OCI-LY1 (cell line): ENCODE measurements at regions not wholly inside any gene's neighbourhood (a gene's known extent, or its start where the extent isn't known, plus 50 kb on each side); places are given as distances from the start of the nearest gene placed in this dataset.

Experiments used
- H2AFZ ChIP-seq: fragments of 200-600 bp; sonication (generic), shearing (Covaris generic); 2 replicates; pipeline ENCODE4 v1.6.0; 2014; ENCODE audit warnings: antibody characterized with exemption, mild to moderate bottlenecking, low read length
- H3F3A ChIP-seq: fragments of 200-600 bp; sonication (generic), shearing (Covaris generic); 2 replicates; pipeline ENCODE4 v1.6.0; 2014; ENCODE audit warnings: mild to moderate bottlenecking, antibody characterized with exemption, low read length, moderate library complexity; ENCODE audit not compliant: insufficient read depth
- H3K27ac ChIP-seq: fragments of 200-600 bp; sonication (generic); 2 replicates; pipeline ENCODE4 v1.5.1; 2014; ENCODE audit warnings: low read length, mixed run types, mild to moderate bottlenecking, low read depth; ENCODE audit not compliant: poor library complexity, severe bottlenecking
- H3K27me3 ChIP-seq: fragments of 200-600 bp; sonication (generic); 2 replicates; pipeline ENCODE4 v1.6.0; 2014; ENCODE audit warnings: antibody characterized with exemption, mild to moderate bottlenecking, low read length, moderate library complexity; ENCODE audit not compliant: insufficient read depth
- H3K36me3 ChIP-seq: fragments of 200-600 bp; sonication (generic); 2 replicates; pipeline ENCODE4 v1.6.1; 2014; ENCODE audit warnings: mild to moderate bottlenecking, antibody characterized with exemption, low read length, moderate library complexity, mixed read lengths; ENCODE audit not compliant: insufficient read depth
- H3K4me1 ChIP-seq: fragments of 200-600 bp; sonication (generic); 2 replicates; pipeline ENCODE4 v1.5.1; 2014; ENCODE audit warnings: mild to moderate bottlenecking, low read length, moderate library complexity; ENCODE audit not compliant: insufficient read depth, severe bottlenecking
- H3K4me2 ChIP-seq: fragments of 200-600 bp; sonication (generic), shearing (Covaris generic); 2 replicates; pipeline ENCODE4 v1.6.1; 2014; ENCODE audit warnings: low read length
- H3K4me3 ChIP-seq: fragments of 200-600 bp; sonication (generic); 2 replicates; pipeline ENCODE4 v1.5.1; 2014; ENCODE audit warnings: low read length, low read depth, mild to moderate bottlenecking, mixed read lengths; ENCODE audit not compliant: poor library complexity, severe bottlenecking
- H3K79me2 ChIP-seq: fragments of 200-600 bp; shearing (Covaris generic); 2 replicates; pipeline ENCODE4 v1.6.1; 2016; ENCODE audit warnings: mixed run types, low read length, mixed read lengths; ENCODE audit not compliant: insufficient read depth
- H3K9ac ChIP-seq: fragments of 200-600 bp; sonication (generic), shearing (Covaris generic); 2 replicates; pipeline ENCODE4 v1.6.1; 2014; ENCODE audit warnings: mild to moderate bottlenecking, low read length, mixed read lengths
- H3K9me2 ChIP-seq: fragments of 200-600 bp; sonication (generic), shearing (Covaris generic); 2 replicates; pipeline ENCODE4 v1.6.1; 2014; ENCODE audit warnings: low read depth, mild to moderate bottlenecking, low read length, mixed read lengths
- H3K9me3 ChIP-seq: fragments of 200-600 bp; shearing (Covaris generic); 2 replicates; pipeline ENCODE4 v1.6.1; 2014; ENCODE audit warnings: low read length, mixed read lengths
- H4K20me1 ChIP-seq: fragments of 200-600 bp; sonication (generic), shearing (Covaris generic); 2 replicates; pipeline ENCODE4 v1.6.0; 2016; ENCODE audit warnings: mild to moderate bottlenecking, low read length; ENCODE audit not compliant: insufficient read depth
- EZH2 ChIP-seq: fragments of 200-600 bp; sonication (generic), shearing (Covaris generic); IDR thresholded peaks from 2 replicates; pipeline ENCODE4 v1.8.0; 2017; ENCODE audit warnings: borderline replicate concordance, mixed run types, mild to moderate bottlenecking, antibody characterized with exemption, low read length, moderate library complexity, mixed read lengths
- TF ChIP-seq, protein P1 (sequence below): fragments of 200-600 bp; sonication (generic), shearing (Covaris generic); IDR thresholded peaks from 2 replicates; pipeline ENCODE4 v1.5.1; 2017; ENCODE audit warnings: mild to moderate bottlenecking, antibody characterized with exemption, low read length, moderate library complexity, mixed read lengths

DNA sequence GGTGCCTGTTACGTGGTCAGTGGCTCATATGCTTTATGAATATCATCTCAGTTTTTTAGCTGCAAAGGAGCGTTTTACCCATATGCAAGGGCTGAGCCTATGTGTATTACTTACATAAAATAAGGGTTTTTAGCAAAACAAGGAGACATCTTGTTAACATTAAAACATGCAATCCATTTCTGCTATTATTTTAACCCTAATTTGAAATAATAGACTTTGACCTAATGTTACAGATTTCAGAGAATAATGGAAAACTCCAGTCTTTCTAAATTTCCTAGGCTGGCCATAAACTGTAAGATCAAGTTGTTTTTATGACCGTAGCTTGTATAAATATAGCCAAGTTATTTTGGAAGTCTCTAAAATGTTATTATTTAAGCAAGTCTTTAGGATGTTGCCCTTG is 121.1 kb upstream of the SEMA6A start:
- no peaks in the 10 kb centered on the region for H4K20me1 ChIP-seq
- H3K79me2 ChIP-seq = no peaks in the 10 kb centered on the region
- no peaks in the 10 kb centered on the region for H3F3A ChIP-seq
- no peak for TF ChIP-seq EZH2
- TF ChIP-seq, protein P1, sequence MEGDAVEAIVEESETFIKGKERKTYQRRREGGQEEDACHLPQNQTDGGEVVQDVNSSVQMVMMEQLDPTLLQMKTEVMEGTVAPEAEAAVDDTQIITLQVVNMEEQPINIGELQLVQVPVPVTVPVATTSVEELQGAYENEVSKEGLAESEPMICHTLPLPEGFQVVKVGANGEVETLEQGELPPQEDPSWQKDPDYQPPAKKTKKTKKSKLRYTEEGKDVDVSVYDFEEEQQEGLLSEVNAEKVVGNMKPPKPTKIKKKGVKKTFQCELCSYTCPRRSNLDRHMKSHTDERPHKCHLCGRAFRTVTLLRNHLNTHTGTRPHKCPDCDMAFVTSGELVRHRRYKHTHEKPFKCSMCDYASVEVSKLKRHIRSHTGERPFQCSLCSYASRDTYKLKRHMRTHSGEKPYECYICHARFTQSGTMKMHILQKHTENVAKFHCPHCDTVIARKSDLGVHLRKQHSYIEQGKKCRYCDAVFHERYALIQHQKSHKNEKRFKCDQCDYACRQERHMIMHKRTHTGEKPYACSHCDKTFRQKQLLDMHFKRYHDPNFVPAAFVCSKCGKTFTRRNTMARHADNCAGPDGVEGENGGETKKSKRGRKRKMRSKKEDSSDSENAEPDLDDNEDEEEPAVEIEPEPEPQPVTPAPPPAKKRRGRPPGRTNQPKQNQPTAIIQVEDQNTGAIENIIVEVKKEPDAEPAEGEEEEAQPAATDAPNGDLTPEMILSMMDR = no peak
- no peak overlapping the region for H3K9ac ChIP-seq
- no peaks in the 10 kb centered on the region for H3K4me1 ChIP-seq
- H3K4me3 ChIP-seq = no peak overlapping the region
- H3K27ac ChIP-seq = no peak overlapping the region
- no peaks in the 10 kb centered on the region for H3K27me3 ChIP-seq
- H2AFZ ChIP-seq = no peak overlapping the region
- H3K4me2 ChIP-seq = no peak overlapping the region
- no peaks in the 10 kb centered on the region for H3K9me2 ChIP-seq
- H3K9me3 ChIP-seq = no peaks in the 10 kb centered on the region
- no peaks in the 10 kb centered on the region for H3K36me3 ChIP-seq

- Histone ChIP-seq H3K4me3 (no peak overlapping the region), H2AFZ (no peak overlapping the region), H3K4me2 (no peak overlapping the region), H3K36me3 (no peaks in the 10 kb centered on the region), H3K9me2 (no peaks in the 10 kb centered on the region), H3K79me2 (no peaks in the 10 kb centered on the region), H3K27me3 (0 out of 2 replicates have a peak, but pooled peaks cover 3% of the 10 kb centered on the region), H3K9me3 (no peaks in the 10 kb centered on the region), H4K20me1 (no peaks in the 10 kb centered on the region), H3K9ac (no peak overlapping the region), H3F3A (no peaks in the 10 kb centered on the region), H3K27ac (no peak overlapping the region), H3K4me1 (no peaks in the 10 kb centered on the region)
- no peak for TF ChIP-seq EZH2
- TF ChIP-seq, protein P1 = no peak
These were observed 111.8 kb upstream of the SEMA6A start for GRCh38 chr5:116686438-116686837.

DNA sequence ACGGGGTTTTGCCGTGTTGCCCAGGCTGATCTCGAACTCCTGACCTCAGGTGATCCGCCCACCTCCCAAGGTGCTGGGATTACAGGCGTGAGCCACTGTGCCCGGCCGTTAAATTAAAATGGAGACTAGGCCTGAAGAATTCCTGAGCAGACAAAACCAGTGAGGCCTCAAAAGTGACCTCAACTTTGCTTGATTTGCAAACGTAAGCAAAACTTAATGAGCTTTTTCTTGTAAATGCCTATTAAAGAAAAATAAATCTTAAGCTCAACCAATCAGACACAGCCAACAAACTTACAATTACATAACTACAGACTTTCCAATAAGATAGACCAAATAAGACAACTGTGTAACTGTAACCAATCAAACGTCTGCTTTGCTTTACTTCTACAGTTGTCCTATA is 111.3 kb upstream of the SEMA6A start:
- H3K4me2 ChIP-seq = no peak overlapping the region
- H3K4me1 ChIP-seq = no peaks in the 10 kb centered on the region
- no peaks in the 10 kb centered on the region for H4K20me1 ChIP-seq
- H3K9ac ChIP-seq = no peak overlapping the region
- no peak overlapping the region for H2AFZ ChIP-seq
- H3K9me3 ChIP-seq = no peaks in the 10 kb centered on the region
- H3F3A ChIP-seq = no peaks in the 10 kb centered on the region
- no peaks in the 10 kb centered on the region for H3K36me3 ChIP-seq
- H3K4me3 ChIP-seq = no peak overlapping the region
- no peak overlapping the region for H3K27ac ChIP-seq
- no peak for TF ChIP-seq EZH2
- TF ChIP-seq, protein P1 = no peak
- no peaks in the 10 kb centered on the region for H3K79me2 ChIP-seq
- no peaks in the 10 kb centered on the region for H3K9me2 ChIP-seq
- H3K27me3 ChIP-seq = 0 out of 2 replicates have a peak, but pooled peaks cover 3% of the 10 kb centered on the region
